HG03342 (cell line): ENCODE measurements at regions not wholly inside any gene's neighbourhood (a gene's known extent, or its start where the extent isn't known, plus 50 kb on each side); places are given as distances from the start of the nearest gene placed in this dataset.
"Not testable (repeated sequence)": the region's sequence is repeated elsewhere in the genome, so short reads cannot be mapped to it uniquely, and the experiment has no call there.

Source experiments
- ATAC-seq: cut with Tn5 transposase; IDR thresholded peaks from one replicate; pipeline ENCODE4 v1.9.1; 2021; ENCODE audit warnings: mild to moderate bottlenecking, moderate library complexity; ENCODE audit not compliant: unreplicated experiment

- no peak for ATAC-seq
Measured at GRCh38 chr9:21688108-21689102, 114.0 kb upstream of the MTAP start.

GRCh38 chr9:21689854-21690253 is 112.6 kb upstream of the MTAP start:
- no peak for ATAC-seq

- no peak for ATAC-seq
Measured at GRCh38 chr9:21690561-21690960, 111.9 kb upstream of the MTAP start.

- ATAC-seq = no peak
Measured at GRCh38 chr9:21692390-21692789, 110.0 kb upstream of the MTAP start.

DNA sequence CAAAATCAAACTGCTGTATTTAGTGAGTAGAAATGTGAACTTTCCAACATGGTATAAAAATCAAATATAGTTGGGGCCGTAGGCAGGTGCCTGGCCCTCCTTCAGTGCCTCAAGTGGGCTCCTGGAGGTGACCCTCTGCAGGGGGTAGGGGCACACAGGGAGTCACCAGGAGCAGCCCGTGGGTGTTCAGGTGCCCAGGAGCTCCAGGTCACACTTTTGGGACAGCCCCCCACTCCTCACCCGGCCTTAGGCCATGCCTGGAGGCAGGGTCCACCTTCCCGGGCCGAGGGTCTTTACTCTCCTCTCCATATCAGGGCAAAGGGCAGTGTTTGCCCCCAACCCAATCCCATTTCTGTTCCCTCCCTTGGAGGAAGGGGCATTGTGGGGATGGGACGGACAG is 108.0 kb upstream of the MTAP start:
- no peak for ATAC-seq

- ATAC-seq = no peak
Measured at GRCh38 chr9:21695443-21695842, 107.0 kb upstream of the MTAP start.

- ATAC-seq = no peak
Measured at GRCh38 chr9:21695874-21696341, 106.5 kb upstream of the MTAP start.

DNA sequence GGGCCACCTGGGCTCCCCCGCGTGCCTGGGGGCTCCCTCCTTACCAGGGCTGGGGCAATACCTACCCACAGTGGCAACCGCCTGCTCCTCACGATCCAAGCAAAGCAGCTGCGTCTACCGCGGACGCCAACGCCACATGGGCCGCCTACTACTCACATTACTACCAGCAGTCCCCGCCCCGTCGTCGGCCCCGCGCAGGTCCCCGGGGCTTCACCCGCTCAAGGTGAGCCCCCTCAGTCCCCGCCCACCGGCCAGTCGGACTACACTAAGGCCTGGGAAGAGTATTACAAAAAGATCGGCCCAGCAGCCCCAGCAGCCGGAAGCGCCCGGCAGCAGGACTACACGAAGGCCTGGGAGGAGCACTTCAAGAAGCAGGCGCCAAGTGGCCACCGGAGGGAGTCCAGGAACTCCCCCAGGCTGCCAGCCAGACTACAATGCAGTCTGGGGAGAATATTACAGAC is 106.0 kb upstream of the MTAP start:
- no peak for ATAC-seq

DNA sequence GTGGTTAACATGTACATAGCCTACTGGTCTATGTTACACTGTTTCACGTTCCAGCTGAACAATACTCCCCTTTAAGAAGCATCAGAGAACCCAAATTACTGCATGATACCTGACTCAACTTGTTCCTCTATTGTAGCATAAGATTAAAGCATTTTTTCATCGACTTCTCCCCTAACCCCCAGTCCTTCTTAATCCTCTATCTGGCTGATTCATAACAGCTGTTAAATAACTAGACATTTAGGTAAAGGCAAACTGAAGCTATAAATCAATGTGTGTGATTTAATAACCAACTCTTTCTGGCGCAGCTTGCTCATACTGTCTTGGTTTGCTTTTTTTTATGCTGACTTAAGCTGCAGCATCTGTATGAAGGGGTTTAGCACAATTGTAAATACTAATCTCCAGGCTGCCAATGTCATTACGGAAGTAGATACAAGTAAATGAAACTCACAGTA is 94.2 kb upstream of the MTAP start:
- ATAC-seq = no peak

- ATAC-seq = no peak
Measured at GRCh38 chr9:21708856-21709255, 93.6 kb upstream of the MTAP start.

- ATAC-seq = peak; percentile 71
Measured at GRCh38 chr9:21709464-21710058, 92.9 kb upstream of the MTAP start.

DNA sequence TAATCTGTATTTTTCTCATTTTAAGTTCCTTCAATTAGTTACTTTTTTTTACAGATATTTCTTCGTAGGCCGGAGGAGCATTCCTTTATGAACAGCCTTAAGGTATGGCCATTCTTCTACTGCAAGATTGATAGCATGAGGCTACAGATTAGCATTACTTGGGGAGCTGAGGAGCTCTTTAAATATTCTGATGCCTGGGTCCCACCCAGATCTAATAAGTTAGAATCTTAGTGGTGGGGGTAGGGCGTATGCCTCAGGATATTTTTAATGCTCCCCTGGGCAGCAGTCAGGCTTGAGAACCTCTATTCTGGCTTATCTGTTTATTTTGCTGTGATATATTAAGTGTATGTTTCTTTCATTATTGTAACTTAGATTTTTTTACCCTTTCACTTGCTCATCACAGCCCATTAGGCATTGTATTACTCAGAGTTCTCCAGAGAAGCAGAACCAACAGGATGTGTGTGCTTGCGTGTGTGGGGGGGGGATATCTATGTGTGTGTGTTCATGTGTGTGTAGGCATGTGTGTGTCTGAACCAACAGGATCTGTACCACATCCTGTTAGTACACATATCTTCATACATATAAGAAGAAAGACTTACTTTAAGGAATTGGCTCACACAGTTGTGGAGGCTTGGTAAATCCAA is 91.8 kb upstream of the MTAP start:
- ATAC-seq = peak; percentile 42

GRCh38 chr9:21711504-21711903 is 90.9 kb upstream of the MTAP start:
- no peak for ATAC-seq

DNA sequence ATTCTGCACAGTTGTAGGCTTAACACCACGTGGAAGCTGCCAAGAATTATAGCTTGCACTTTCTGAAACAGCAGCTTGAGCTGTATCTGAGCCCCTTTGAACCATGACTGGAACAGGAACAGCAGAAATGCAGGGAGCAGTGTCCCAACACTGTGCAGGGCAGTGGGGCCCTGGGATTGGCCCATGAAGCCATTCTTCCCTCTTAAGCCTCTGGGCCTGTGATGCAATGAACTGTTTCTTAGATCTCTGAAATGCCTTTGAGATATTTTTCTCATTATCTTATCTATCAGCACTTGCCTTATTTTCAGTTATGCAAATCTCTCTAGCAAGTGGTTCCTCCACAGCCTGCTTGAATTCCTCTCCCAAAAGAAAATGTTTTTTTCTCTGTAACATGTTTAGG is 87.0 kb upstream of the MTAP start:
- ATAC-seq = no peak

DNA sequence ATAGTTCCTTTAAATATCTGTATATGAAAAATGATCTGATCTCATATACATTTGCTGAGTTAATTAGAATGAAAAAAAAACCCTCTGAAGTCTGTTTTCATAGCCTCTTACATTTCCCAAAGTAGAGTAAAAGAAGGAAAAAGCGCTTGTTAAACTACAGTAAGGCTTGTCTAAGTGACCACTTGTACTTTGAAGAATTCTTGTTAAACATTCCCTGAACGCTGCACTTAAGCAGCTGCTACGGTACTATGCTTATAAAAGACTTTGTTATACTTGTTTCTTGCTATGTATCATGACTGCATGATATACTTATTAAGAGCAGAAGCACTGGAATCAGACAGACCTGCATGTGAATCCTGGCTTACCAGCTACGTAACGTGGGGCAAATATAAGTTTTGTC is 81.7 kb upstream of the MTAP start:
- no peak for ATAC-seq

GRCh38 chr9:21727411-21727810 is 75.0 kb upstream of the MTAP start:
- ATAC-seq = not testable (repeated sequence)

DNA sequence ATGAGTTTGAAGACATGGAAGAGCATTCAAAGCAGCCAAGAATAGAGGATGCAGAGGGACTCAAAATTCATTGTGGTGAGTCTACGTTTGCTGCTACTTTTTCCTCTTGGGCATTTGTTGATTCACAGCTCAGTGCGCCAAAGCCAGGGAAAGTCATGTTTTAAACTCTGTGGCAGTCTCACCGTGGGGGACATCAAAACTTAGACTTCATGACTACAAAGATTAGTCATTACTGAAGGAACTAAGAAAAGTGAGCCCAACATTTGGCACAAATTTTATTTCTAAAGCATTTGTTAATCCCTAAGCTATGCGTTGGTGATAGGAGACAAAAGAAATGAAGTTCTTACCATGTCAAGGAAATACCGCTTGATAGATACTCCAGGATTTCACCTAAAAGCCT is 73.7 kb upstream of the MTAP start:
- no peak for ATAC-seq

GRCh38 chr9:21729648-21730047 is 72.8 kb upstream of the MTAP start:
- ATAC-seq = no peak

DNA sequence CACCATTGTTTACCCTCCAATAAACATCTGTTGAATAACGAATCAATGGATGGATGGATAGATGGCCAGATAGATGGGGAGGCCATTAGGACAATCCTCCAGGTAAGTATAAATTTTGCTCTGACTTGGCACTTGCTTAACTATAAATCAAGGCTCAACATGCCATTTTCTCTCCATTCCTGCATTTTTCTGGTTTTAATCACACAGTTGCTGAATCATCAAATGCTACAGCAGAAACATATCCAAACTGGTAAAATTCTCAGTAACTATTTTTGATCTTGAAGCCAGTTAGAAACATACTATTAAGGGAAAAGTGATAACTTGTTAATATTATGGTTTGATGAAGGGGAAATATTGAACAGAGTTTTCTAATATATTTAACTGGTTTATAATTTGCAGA is 71.5 kb upstream of the MTAP start:
- no peak for ATAC-seq

DNA sequence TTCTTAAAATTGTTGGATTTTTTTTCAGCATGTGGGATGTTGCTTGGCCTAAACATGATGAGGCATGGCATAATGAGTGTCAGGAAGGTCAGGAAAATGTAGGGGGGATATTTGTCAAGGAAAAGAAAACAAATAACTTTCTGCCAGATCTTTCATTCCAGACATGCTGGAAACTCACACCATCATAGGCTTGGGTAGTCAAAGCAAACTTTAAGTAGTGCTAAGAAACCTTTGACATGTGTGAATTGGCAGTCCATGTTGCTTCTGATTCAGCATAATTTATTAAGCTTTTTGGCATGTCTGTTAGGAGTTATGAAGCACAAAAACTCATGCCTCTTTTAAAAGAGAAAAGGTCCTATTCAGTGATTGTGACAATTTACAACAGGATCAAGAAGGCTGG is 61.3 kb upstream of the MTAP start:
- no peak for ATAC-seq

GRCh38 chr9:21744320-21744719 is 58.1 kb upstream of the MTAP start:
- no peak for ATAC-seq

- no peak for ATAC-seq
Measured at GRCh38 chr9:21744841-21745240, 57.6 kb upstream of the MTAP start.
